ENCODE measurements at regions not wholly inside any gene's neighbourhood (a gene's known extent, or its start where the extent isn't known, plus 50 kb on each side); places are given as distances from the start of the nearest gene placed in this dataset.

- TF ChIP-seq CTCF (IDR thresholded peaks at IDR 0.05): no peak
- no peak for TF ChIP-seq POLR2A (IDR thresholded peaks at IDR 0.05)
These were observed 171.9 kb upstream of the SALL3 start for GRCh38 chr18:78807668-78808067.
